ENCODE measurements at regions not wholly inside any gene's neighbourhood (a gene's known extent, or its start where the extent isn't known, plus 50 kb on each side); places are given as distances from the start of the nearest gene placed in this dataset.

DNA sequence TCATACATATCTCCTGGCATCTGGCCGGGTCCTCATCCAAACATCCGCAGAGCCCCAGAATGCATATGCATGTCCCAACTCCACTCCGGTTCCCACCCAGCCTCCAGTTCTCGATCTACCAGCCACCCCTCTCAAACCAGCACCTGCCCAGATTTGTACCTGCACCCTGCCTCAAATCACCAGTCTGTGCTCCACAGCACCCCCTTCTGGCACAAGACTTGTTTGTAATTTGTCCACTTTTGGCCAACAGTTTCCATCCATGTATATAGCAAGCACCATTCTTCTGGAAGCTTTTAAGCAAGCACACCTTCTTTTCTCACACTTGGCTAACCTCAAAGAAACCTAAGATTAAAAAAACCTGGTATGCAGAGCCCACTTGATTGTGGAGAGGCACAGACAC lies 644.1 kb downstream of the MID1IP1 start:
- no peak for DNase-seq (ENCODE audit: low read depth)
- TF ChIP-seq, protein P1, sequence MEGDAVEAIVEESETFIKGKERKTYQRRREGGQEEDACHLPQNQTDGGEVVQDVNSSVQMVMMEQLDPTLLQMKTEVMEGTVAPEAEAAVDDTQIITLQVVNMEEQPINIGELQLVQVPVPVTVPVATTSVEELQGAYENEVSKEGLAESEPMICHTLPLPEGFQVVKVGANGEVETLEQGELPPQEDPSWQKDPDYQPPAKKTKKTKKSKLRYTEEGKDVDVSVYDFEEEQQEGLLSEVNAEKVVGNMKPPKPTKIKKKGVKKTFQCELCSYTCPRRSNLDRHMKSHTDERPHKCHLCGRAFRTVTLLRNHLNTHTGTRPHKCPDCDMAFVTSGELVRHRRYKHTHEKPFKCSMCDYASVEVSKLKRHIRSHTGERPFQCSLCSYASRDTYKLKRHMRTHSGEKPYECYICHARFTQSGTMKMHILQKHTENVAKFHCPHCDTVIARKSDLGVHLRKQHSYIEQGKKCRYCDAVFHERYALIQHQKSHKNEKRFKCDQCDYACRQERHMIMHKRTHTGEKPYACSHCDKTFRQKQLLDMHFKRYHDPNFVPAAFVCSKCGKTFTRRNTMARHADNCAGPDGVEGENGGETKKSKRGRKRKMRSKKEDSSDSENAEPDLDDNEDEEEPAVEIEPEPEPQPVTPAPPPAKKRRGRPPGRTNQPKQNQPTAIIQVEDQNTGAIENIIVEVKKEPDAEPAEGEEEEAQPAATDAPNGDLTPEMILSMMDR (conservative IDR thresholded peaks at IDR 0.05; ENCODE audit: low read depth, low read length) = peak; percentile 49

DNA sequence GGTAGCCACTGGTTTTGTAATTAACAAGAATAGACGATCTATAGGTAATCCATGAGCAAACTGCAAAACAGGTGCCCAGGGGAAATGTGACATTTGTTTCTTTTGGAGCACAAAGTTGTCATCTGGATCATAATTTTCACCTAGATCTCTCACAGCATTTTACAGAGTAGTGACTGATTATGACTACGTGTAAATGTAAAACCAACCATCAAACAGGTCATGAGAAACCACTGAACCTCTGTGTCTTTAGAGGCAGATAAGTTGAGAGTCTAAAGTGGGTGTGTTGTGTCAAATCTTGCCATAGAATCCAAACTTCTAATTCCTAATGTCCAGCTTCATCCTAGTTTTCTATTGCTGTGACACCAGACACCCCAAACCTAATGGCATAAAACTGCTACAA lies 648.1 kb downstream of the MID1IP1 start:
- DNase-seq (ENCODE audit: low read depth) = no peak
- no peak overlapping the region for H3K4me3 ChIP-seq (ENCODE audit: low read depth, low read length)
- TF ChIP-seq, protein P1 (conservative IDR thresholded peaks at IDR 0.05; ENCODE audit: low read depth, low read length) = no peak

More for the DNA sequence above, 644.1 kb downstream of the MID1IP1 start:
- H3K4me3 ChIP-seq (ENCODE audit: low read depth, low read length) = no peak overlapping the region

DNA sequence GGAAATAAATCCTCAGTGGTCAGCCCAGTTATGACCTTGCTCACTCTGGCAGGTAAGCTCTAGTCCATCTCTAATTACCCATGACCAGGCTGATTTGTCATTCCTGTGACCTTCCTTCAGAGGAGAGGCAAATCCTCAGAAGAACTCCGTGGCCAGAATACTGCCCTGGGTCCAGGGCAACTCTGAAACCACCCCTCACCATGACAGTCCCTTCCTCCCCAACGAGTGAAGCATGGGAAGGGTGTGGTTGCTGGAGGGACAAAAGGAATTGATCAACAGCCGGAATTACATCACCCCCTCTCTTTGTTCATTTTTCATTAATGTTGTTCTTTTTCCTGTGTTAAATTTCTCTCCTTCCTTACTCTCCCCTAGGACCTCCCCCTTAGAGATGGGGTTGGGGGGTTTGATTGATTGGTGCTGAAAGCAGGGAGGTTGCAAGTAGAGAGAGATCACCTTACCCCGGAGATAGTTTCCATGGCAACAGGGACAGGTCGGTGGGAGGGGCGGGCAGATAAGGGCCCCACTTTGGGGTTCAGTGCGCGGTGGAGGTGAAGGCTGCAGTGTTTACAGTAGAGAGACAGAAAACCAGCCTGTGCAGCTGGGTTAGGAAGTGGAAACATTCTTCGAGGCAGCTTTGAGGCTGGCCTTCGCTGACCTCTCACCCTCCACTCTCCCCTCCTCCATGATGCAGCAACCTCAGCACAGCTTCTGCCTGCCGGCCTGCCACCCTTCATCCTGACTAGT lies 647.4 kb downstream of the BCOR start:
- TF ChIP-seq, protein P1 (conservative IDR thresholded peaks at IDR 0.05; ENCODE audit: low read depth, low read length) = no peak
- DNase-seq (ENCODE audit: low read depth) = no peak
- H3K4me3 ChIP-seq (ENCODE audit: low read depth, low read length) = no peak overlapping the region

DNA sequence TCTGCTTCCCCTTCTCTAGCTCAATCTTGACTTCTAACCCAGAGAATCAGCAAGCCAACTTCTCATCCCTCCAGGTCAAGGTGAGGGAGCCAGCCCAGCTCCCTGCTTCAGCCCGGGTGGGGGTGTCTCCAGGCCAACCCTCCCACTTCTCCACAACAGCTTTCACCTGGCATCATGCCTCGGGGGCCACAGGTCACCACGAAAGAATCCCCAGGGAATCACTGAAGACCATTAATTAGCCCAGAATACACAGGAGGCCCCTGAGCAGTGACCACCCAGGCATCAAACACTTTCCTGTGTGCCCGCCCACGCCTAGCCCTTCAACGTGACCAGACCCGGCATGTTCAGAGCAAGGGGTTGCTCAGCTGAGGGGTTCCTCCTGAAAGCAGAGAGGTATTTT lies 646.7 kb downstream of the BCOR start:
- no peak overlapping the region for H3K4me3 ChIP-seq (ENCODE audit: low read depth, low read length)
- DNase-seq (ENCODE audit: low read depth) = no peak
- TF ChIP-seq, protein P1 (conservative IDR thresholded peaks at IDR 0.05; ENCODE audit: low read depth, low read length) = no peak

DNA sequence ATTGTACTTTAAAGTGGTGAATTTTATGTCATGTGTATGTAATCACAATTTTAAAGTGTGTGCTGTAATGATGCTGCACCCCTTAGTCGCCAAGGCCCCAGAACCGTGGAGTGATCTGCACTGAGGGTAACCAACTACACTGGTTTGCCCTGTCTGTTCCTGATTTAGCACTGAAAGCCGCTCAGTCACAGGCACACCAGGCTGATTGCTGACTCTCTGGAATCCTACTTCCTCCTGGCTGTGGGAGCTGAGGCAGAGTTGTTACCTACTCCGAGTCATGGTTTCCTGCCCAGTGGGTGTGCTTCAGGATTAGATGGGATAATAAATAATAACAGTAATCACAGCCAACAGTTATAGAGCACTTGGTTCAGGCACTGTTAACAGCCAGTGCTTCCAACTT lies 645.4 kb downstream of the BCOR start:
- no peak for DNase-seq (ENCODE audit: low read depth)
- H3K4me3 ChIP-seq (ENCODE audit: low read depth, low read length) = no peak overlapping the region
- TF ChIP-seq, protein P1 (conservative IDR thresholded peaks at IDR 0.05; ENCODE audit: low read depth, low read length) = no peak

DNA sequence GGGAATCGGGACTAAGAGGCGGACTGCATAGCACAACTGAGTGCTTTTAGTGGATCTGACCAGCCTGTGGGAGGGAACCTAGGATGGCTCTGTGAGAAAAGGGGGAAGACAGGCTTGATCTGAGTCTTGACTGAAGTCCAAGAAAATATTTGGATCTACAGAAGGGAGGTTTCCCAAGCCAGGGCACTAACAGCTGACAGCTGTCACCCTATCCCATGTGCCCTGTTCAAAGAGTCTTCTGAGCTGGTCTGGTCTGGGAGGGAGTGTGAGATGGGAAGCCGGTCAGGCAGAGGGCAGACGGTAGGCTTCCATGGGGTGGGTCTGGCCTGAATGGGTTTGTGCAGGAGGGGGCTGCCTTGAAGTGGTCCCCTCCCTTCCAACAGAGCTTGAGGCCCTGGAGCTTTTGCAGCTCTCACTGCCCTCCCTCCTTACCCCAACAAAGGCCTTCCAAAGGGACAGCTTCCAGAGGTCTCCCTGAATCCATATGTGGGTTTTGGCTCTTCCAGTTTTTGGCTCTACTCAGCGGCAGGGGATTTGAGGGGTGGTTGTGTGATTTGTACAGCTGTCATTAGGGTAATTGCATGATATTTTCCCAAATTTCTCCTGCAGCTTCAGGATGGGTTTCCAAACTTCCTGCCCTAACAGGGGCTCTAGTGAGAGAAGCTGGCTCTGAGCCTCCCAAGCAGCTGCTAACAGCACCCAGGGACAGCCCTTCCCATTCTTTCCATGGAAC lies 643.7 kb downstream of the BCOR start:
- H3K4me3 ChIP-seq (ENCODE audit: low read depth, low read length) = no peak overlapping the region
- TF ChIP-seq, protein P1 (conservative IDR thresholded peaks at IDR 0.05; ENCODE audit: low read depth, low read length) = no peak
- DNase-seq (ENCODE audit: low read depth) = no peak
